ENCODE measurements at regions not wholly inside any gene's neighbourhood (a gene's known extent, or its start where the extent isn't known, plus 50 kb on each side); places are given as distances from the start of the nearest gene placed in this dataset.
"Not testable (repeated sequence)": the region's sequence is repeated elsewhere in the genome, so short reads cannot be mapped to it uniquely, and the experiment has no call there.

GRCh38 chr10:57336341-57336740, 931.4 kb downstream of the IPMK start:
- no peak for DNase-seq (ENCODE audit: low read depth)

GRCh38 chr10:57334523-57334922, 933.2 kb downstream of the IPMK start:
- DNase-seq (ENCODE audit: low read depth): no peak

- no peak for DNase-seq (ENCODE audit: low read depth)
Observed at GRCh38 chr10:57333880-57334279, 933.8 kb downstream of the IPMK start.

GRCh38 chr10:57321400-57321854, 946.3 kb downstream of the IPMK start:
- DNase-seq (ENCODE audit: low read depth): not testable (repeated sequence)

GRCh38 chr10:57320416-57320815, 947.3 kb downstream of the IPMK start:
- DNase-seq (ENCODE audit: low read depth): no peak

GRCh38 chr10:57314046-57314445, 953.0 kb upstream of the ZWINT start:
- no peak for DNase-seq (ENCODE audit: low read depth)

GRCh38 chr10:57303566-57303965, 942.5 kb upstream of the ZWINT start:
- DNase-seq (ENCODE audit: low read depth): no peak

GRCh38 chr10:57300718-57301117, 939.7 kb upstream of the ZWINT start:
- no peak for DNase-seq (ENCODE audit: low read depth)

- no peak for DNase-seq (ENCODE audit: low read depth)
Observed at GRCh38 chr10:57294698-57295097, 933.6 kb upstream of the ZWINT start.

- DNase-seq (ENCODE audit: low read depth): no peak
Observed at GRCh38 chr10:57288754-57289153, 927.7 kb upstream of the ZWINT start.

- no peak for DNase-seq (ENCODE audit: low read depth)
Observed at GRCh38 chr10:57262892-57263291, 901.8 kb upstream of the ZWINT start.

- DNase-seq (ENCODE audit: low read depth): no peak
Observed at GRCh38 chr10:57260175-57260574, 899.1 kb upstream of the ZWINT start.

- no peak for DNase-seq (ENCODE audit: low read depth)
Observed at GRCh38 chr10:57249615-57250281, 888.7 kb upstream of the ZWINT start.

- DNase-seq (ENCODE audit: low read depth): no peak
Observed at GRCh38 chr10:57247271-57247670, 886.2 kb upstream of the ZWINT start.

- DNase-seq (ENCODE audit: low read depth): no peak
Observed at GRCh38 chr10:57225920-57226319, 864.9 kb upstream of the ZWINT start.

GRCh38 chr10:57224811-57225210, 863.8 kb upstream of the ZWINT start:
- DNase-seq (ENCODE audit: low read depth): no peak

GRCh38 chr10:57222603-57223002, 861.5 kb upstream of the ZWINT start:
- DNase-seq (ENCODE audit: low read depth): no peak

- DNase-seq (ENCODE audit: low read depth): no peak
Observed at GRCh38 chr10:57222129-57222528, 861.1 kb upstream of the ZWINT start.

- DNase-seq (ENCODE audit: low read depth): no peak
Observed at GRCh38 chr10:57221674-57222073, 860.6 kb upstream of the ZWINT start.

- DNase-seq (ENCODE audit: low read depth): no peak
Observed at GRCh38 chr10:57218382-57218781, 857.3 kb upstream of the ZWINT start.

- DNase-seq (ENCODE audit: low read depth): no peak
Observed at GRCh38 chr10:57202356-57202755, 841.3 kb upstream of the ZWINT start.

GRCh38 chr10:57188846-57189245, 827.8 kb upstream of the ZWINT start:
- DNase-seq (ENCODE audit: low read depth): no peak

- DNase-seq (ENCODE audit: low read depth): no peak
Observed at GRCh38 chr10:57186201-57186600, 825.1 kb upstream of the ZWINT start.

- no peak for DNase-seq (ENCODE audit: low read depth)
Observed at GRCh38 chr10:57169597-57169996, 808.5 kb upstream of the ZWINT start.
